ENCODE measurements at regions not wholly inside any gene's neighbourhood (a gene's known extent, or its start where the extent isn't known, plus 50 kb on each side); places are given as distances from the start of the nearest gene placed in this dataset.

GRCh38 chr10:4730998-4731397 lies 95.0 kb upstream of the AKR1E2 start:
- DNase-seq: no peak

- DNase-seq: no peak
Observed at GRCh38 chr10:4725917-4726606, 99.9 kb upstream of the AKR1E2 start.

- no peak for DNase-seq
Observed at GRCh38 chr10:4723860-4724259, 102.1 kb upstream of the AKR1E2 start.

GRCh38 chr10:4721999-4722753 lies 103.8 kb upstream of the AKR1E2 start:
- no peak for DNase-seq

- DNase-seq: no peak
Observed at GRCh38 chr10:4720463-4720862, 105.5 kb upstream of the AKR1E2 start.

DNA sequence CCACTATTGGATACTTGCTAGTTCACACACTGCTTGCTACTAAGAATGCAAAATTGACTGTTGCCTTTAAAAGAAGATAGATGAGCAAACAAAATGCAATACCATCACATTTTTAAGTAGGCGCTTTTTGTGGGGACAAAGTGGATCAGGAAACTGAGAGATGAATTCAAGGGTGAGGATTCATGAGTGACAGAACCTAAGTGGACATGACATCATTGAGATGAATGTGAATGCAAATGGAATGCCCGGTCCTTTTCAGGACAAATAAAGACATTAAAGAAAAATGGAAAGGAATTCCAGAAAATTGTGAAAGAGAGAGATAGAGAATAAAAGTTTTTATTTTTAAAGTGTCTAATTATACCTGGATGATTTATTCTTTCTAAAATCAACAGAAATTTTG lies 106.3 kb upstream of the AKR1E2 start:
- no peak for DNase-seq

- no peak for DNase-seq
Observed at GRCh38 chr10:4719036-4719435, 107.0 kb upstream of the AKR1E2 start.

DNA sequence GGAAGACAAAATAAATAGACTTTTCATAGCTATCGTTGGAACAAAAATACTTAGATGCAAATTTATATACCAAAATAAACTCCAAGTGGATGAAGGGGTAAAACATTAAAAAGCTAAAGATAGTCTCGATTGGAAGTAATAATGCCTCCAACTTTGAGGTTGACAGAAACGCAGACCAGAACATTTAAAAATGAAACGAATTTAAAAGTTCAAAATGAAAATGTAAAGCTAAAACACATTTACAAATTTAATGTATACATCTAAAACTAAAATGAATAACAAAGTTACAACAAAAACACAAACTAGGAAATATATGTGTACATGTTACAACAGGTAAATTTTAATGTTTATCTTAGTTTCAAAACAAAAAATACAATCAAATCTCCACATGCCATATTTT lies 107.5 kb upstream of the AKR1E2 start:
- DNase-seq: no peak

GRCh38 chr10:4717670-4718069 lies 108.3 kb upstream of the AKR1E2 start:
- no peak for DNase-seq

DNA sequence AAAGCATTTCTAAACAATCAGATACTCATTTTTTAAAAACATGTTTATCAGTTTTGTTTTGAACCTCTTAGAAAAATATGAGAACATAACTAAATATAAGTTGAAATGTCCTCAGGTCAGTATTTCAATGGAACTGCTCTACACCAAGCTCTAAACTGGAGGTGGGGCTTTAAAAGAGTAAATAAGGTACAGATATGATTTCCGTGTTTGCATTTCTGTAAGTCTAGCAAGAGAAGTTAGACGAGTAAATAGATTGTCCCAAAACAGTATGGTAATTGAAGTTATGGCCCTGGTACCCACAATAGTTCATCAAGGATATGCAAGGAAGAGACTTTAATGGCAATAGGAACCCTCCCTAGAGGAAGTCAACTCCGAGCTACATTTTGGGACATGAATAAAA lies 115.1 kb upstream of the AKR1E2 start:
- DNase-seq: no peak

GRCh38 chr10:4708123-4708759 lies 117.8 kb upstream of the AKR1E2 start:
- DNase-seq: no peak

- DNase-seq: no peak
Observed at GRCh38 chr10:4707221-4707620, 118.8 kb upstream of the AKR1E2 start.

DNA sequence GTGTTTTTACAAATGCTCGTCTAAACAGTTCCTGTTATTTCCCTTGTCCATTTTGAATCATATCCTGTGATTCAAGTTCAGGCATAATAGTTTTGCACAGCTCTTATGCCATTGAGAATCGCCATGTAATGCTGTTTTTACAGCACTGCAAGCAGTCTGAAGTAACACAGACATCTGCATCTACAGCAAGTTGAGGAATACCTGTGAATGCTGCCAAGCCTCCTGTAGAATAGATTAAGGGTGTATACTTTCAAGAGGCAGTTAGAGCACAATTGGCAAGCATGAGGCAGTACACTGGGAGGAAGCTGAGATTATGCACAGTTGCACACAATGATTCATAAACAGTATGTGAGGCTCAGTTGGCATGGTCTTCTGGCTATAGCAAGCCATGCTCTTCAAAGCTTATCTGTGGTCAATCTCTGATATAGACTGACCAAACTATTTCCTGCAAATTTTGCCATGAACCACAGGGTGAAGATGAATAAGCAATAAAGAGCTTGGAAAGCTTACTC lies 121.9 kb upstream of the AKR1E2 start:
- DNase-seq: no peak

GRCh38 chr10:4701016-4701415 lies 125.0 kb upstream of the AKR1E2 start:
- DNase-seq: no peak

GRCh38 chr10:4699950-4700730 lies 125.9 kb upstream of the AKR1E2 start:
- DNase-seq: no peak

DNA sequence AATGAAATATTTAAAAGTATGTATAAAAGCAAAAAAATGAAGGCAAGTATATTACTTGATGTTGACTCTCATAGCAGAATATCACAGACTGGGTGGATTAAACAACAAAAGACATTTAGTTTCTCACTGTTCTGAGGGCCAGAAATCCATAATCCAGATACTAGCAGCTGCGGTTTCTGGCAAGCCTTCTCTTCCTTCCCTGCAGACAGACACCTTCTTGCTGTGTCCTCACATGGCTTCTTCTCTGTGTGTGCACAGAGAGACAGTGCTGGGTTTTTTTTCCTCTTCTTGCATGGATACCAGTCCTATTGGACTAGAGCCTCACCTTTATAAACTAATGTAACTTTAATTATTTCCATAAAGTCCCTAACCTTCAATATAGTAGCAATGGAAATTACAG lies 127.9 kb upstream of the AKR1E2 start:
- DNase-seq: no peak

DNA sequence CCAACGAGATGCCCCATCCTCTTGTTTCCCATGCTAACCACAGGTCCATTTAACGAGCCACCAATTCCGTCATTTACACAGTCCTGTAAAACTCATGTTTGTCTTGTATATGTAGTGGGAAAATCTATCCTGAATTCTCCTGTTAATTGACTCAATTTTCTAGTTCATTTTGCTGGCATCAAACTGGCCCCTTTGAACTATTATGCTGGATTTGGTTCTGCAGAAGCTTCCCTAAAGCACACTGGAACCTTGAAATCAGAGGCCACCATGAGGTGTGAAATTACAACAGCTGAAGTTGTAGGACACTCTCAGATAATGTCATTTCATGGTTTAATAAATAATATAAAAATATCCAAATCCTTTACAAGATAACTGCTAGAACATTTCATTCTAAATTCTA lies 129.8 kb upstream of the AKR1E2 start:
- DNase-seq: no peak

- DNase-seq: no peak
Observed at GRCh38 chr10:4693967-4694366, 132.0 kb upstream of the AKR1E2 start.

DNA sequence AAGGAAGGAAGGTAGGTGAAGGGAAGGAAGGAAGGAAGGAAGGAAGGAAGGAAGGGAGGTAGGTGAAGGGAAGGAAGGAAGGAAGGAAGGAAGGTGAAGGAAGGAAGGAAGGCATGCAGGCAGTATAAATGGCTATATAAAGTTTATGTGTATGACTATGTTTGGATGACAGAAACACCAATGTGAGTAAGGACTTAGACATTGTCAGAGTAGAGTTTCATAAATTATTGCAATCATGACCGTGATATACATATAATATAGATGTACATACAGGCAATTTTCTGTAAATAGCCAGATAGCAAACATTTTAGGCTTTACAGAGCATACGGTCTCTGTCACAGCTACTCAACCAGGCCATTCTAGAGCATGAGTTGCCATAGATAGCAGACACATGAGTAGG lies 133.8 kb upstream of the AKR1E2 start:
- DNase-seq: no peak

DNA sequence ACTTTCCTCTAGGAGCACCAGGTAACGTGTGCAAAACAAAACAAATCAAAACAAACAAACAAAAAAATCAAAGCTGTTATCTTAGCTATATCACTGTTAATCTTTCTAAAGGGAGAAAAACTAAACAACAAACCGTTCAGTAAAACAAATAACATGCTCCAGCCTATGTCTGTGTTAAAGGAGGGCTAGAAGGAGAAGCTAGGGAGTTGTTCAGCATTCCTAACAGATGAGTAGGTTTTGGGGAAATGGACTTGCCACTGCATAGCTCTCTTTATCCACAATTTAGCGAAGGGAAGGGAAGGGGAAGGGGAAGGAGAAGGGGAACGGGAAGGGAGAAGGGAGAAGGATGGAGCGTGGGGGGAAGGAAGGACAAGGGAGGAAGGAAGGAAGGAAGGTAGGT lies 134.2 kb upstream of the AKR1E2 start:
- DNase-seq: no peak

DNA sequence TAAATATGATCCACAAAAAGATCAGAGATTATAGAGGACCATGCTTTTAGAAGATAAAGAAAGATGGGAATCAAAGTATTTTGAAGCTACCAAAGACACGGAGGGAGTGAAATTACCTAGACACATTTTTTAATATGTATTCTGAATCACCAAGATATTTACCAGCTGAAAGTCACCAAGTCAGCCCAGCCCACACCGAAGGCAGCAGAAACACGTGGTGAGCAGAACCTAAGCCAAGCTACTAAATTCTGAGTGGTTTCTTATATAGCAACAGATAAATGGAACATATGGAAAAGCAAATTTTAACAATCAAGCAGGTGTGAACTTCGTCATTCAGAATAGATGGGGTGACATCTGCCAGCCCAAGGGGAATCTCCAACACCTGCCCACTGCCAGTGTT lies 134.7 kb upstream of the AKR1E2 start:
- DNase-seq: no peak

GRCh38 chr10:4688601-4689000 lies 137.4 kb upstream of the AKR1E2 start:
- DNase-seq: peak in 1 of 2 donors; percentile 2

DNA sequence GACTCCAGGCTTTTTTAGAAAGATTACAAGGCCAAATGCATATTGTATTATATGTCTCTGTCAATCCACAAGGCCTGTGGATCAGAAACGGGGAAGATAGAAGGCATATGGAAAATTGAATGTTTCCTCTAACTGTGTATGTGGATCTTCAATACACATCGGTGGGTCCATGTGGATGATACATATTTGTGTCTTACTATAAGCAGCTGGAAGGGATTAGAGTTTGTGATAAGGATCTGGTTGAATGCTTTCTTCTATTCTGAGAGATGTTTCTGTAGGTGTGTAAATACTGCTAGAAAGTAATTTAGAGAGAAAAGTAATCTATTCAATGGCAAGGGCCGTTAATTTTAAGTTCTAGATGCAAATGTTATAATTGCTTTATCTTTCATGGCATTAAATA lies 137.8 kb upstream of the AKR1E2 start:
- DNase-seq: no peak

Data from bone marrow (tissue), 2 donors.